Ishikawa (cell line): ENCODE measurements at regions not wholly inside any gene's neighbourhood (a gene's known extent, or its start where the extent isn't known, plus 50 kb on each side); places are given as distances from the start of the nearest gene placed in this dataset.

Experiments
- CEBPB ChIP-seq: IDR thresholded peaks from 2 replicates; pipeline ENCODE4 v1.6.1; 2012
- CREB1 ChIP-seq: IDR thresholded peaks from 2 replicates; pipeline ENCODE4 v1.6.1; 2012; ENCODE audit warnings: low read depth
- EGR1 ChIP-seq: IDR thresholded peaks from 2 replicates; pipeline ENCODE4 v1.6.1; 2012
- EP300 ChIP-seq: IDR thresholded peaks from 2 replicates; pipeline ENCODE4 v1.6.1; 2012; ENCODE audit warnings: borderline replicate concordance
- FOXM1 ChIP-seq: IDR thresholded peaks from 2 replicates; pipeline ENCODE4 v1.6.1; 2012; ENCODE audit warnings: low read depth, borderline replicate concordance
- MAX ChIP-seq: IDR thresholded peaks from 2 replicates; pipeline ENCODE4 v1.6.1; 2012
- NFIC ChIP-seq: IDR thresholded peaks from 2 replicates; pipeline ENCODE4 v1.6.1; 2012
- RAD21 ChIP-seq: IDR thresholded peaks from 2 replicates; pipeline ENCODE4 v1.6.1; 2012; ENCODE audit warnings: low read depth
- REST ChIP-seq: IDR thresholded peaks from 2 replicates; pipeline ENCODE4 v1.6.1; 2012; ENCODE audit warnings: low read depth, mild to moderate bottlenecking
- TAF1 ChIP-seq: IDR thresholded peaks from 2 replicates; pipeline ENCODE4 v1.6.1; 2012; ENCODE audit warnings: low read depth, mild to moderate bottlenecking
- TCF12 ChIP-seq: IDR thresholded peaks from 2 replicates; pipeline ENCODE4 v1.6.1; 2012; ENCODE audit warnings: low read depth
- TEAD4 ChIP-seq: IDR thresholded peaks from 2 replicates; pipeline ENCODE4 v1.6.1; 2012
- USF1 ChIP-seq: IDR thresholded peaks from 2 replicates; pipeline ENCODE4 v1.6.1; 2012
- YY1 ChIP-seq: IDR thresholded peaks from 2 replicates; pipeline ENCODE4 v1.6.1; 2012; ENCODE audit warnings: low read depth
- ZBTB7A ChIP-seq: IDR thresholded peaks from 2 replicates; pipeline ENCODE4 v1.6.1; 2012; ENCODE audit warnings: low read depth

GRCh38 chr5:50564558-50564957, 101.9 kb upstream of the PARP8 start:
- TF ChIP-seq REST (no peak), ZBTB7A (no peak), FOXM1 (no peak), RAD21 (no peak), USF1 (no peak), NFIC (no peak), TCF12 (no peak), TEAD4 (no peak), CEBPB (no peak), CREB1 (no peak), EP300 (no peak), TAF1 (no peak), EGR1 (no peak), YY1 (no peak), MAX (no peak)

GRCh38 chr5:50574121-50574520, 92.3 kb upstream of the PARP8 start:
- TF ChIP-seq YY1 (no peak), TAF1 (no peak), CREB1 (no peak), ZBTB7A (no peak), TCF12 (no peak), FOXM1 (no peak), EP300 (no peak), MAX (no peak), CEBPB (no peak), TEAD4 (no peak), NFIC (no peak), USF1 (no peak), EGR1 (no peak)

- TF ChIP-seq CEBPB = no peak
- TF ChIP-seq TAF1 = no peak
- TF ChIP-seq ZBTB7A = no peak
- no peak for TF ChIP-seq TEAD4
- no peak for TF ChIP-seq EP300
- TF ChIP-seq RAD21 = no peak
- no peak for TF ChIP-seq CREB1
- no peak for TF ChIP-seq REST
- TF ChIP-seq FOXM1 = no peak
- TF ChIP-seq MAX = no peak
- TF ChIP-seq TCF12 = no peak
- no peak for TF ChIP-seq NFIC
- TF ChIP-seq YY1 = no peak
- no peak for TF ChIP-seq EGR1
- TF ChIP-seq USF1 = no peak
Observed at GRCh38 chr5:50575740-50576139, 90.7 kb upstream of the PARP8 start.

GRCh38 chr5:50576265-50576664, 90.2 kb upstream of the PARP8 start:
- TF ChIP-seq FOXM1 (no peak), CEBPB (no peak), CREB1 (no peak), YY1 (no peak), MAX (no peak), TCF12 (no peak), RAD21 (no peak), ZBTB7A (no peak), TAF1 (no peak), EGR1 (no peak), REST (no peak), EP300 (no peak), NFIC (no peak), USF1 (no peak), TEAD4 (no peak)
